ENCODE measurements at regions not wholly inside any gene's neighbourhood (a gene's known extent, or its start where the extent isn't known, plus 50 kb on each side); places are given as distances from the start of the nearest gene placed in this dataset.
"Not testable (repeated sequence)": the region's sequence is repeated elsewhere in the genome, so short reads cannot be mapped to it uniquely, and the experiment has no call there.

DNA sequence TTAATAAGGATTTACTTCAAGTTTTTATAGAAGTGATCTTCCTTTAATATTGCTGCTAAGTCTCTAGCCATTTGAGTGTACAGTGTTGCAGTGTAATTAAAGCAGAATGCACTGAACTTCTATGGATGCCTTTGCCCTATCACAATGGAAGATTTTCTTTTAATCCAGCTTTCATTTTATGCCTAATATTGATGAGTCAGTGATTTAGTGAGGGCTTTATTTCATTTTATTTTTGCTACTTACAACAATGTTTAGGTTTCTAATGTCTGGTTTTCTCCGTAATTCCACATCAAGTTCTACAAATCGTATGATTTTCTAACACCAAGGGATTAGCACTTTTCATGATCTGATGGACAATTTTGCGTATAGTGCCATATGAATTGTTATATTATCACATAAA is 504.1 kb downstream of the PCDH11X start:
- no peak for DNase-seq (ENCODE audit: low read depth in 2 of 2)

DNA sequence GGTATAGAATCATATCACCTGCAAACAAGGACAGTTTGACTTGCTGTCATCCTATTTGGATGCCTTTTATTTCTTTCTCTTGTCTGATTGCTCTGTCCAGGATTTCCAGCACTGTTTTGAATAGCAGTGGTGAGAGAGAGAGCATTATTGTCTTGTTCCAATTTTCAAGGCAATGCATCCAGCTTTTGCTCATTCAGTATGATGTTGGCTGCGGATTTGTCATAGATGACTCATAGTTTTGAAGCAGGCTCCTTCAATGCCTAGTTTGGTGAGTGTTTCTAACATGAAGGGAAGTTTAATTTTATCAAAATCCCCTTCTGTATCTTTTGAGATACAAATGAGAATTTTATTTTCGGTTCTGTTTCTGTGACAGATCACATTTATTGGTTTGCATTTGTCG is 518.9 kb downstream of the PCDH11X start:
- DNase-seq (ENCODE audit: low read depth in 2 of 2) = not testable (repeated sequence)

DNA sequence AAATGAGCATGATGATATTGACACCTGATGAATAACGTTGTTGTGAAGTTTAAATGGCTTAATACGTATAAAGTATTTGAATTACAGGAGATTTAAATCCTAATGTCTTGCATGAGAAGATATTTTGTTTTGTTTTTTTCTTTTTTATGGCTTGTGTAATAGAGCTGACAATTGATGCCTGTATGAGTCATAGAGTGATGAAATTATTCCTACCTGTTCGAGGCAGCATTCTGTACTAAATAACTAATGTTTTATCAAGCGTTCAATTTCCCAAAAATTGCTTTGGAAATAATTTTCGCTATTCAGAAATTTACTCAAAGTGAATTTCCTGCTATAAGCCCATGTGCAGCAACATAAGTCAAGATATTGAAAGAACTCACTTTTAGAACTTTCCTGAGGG is 554.0 kb downstream of the PCDH11X start:
- not testable (repeated sequence) for DNase-seq (ENCODE audit: low read depth in 2 of 2)

DNA sequence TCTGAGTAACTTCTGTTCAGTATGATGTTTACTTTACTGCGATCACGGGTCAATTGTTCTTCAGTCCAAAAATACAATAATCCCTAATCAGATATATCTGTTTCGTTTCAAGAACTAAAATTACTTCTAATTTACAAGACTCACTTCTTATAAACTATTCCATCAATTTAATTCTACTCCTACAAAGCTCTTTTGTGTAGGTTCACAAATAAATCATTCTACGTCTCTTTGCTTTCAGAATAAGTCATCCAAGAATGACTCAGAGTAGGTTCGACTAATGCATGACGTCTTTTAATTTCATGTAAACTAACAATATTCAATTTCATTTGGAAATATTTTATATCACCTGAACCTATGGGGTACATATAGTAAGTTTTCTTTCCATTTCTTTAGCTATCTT is 571.9 kb downstream of the PCDH11X start:
- not testable (repeated sequence) for DNase-seq (ENCODE audit: low read depth in 2 of 2)

DNA sequence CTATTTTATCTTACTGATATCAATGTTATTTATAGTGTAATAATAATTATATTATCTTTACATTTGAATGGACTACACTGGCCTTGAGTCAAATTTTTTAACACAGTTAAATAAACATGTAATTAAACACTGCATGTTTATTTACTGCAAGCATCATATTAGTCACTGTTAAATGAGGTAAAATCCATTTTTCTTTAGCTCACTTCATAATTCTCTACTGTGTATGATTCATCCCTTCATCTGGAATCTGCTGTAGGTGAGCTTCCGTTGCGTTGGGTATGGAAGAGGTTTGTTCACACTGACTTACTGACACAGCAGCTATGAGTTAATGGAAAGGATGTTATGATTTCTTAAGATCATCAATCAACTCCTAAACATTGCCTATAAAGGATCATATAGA is 572.3 kb downstream of the PCDH11X start:
- no peak for DNase-seq (ENCODE audit: low read depth in 2 of 2)
